Breast epithelium (tissue), 3 donors: ENCODE measurements at regions not wholly inside any gene's neighbourhood (a gene's known extent, or its start where the extent isn't known, plus 50 kb on each side); places are given as distances from the start of the nearest gene placed in this dataset.
"Not testable (repeated sequence)": the region's sequence is repeated elsewhere in the genome, so short reads cannot be mapped to it uniquely, and the experiment has no call there.

Source experiments
- POLR2A ChIP-seq: fragments of 450-650 bp; IDR thresholded peaks from one replicate; pipeline ENCODE4 v1.6.1; 2016; ENCODE audit warnings: antibody characterized with exemption, mild to moderate bottlenecking, moderate library complexity
- POLR2AphosphoS5 ChIP-seq, 3 donors: sonication (generic); formaldehyde crosslinking; IDR thresholded peaks; one replicate each; pipeline ENCODE4 v1.6.1; 2017; ENCODE audit warnings: antibody characterized with exemption in 3 of 3
- TF ChIP-seq, protein P1 (sequence below), 3 donors: fragments of 450-650 bp; IDR thresholded peaks; one replicate each; pipeline ENCODE4 v1.5.1; 2016 to 2017; ENCODE audit warnings: antibody characterized with exemption in 3 of 3, mild to moderate bottlenecking in 3 of 3, moderate library complexity in 3 of 3

- TF ChIP-seq, protein P1, sequence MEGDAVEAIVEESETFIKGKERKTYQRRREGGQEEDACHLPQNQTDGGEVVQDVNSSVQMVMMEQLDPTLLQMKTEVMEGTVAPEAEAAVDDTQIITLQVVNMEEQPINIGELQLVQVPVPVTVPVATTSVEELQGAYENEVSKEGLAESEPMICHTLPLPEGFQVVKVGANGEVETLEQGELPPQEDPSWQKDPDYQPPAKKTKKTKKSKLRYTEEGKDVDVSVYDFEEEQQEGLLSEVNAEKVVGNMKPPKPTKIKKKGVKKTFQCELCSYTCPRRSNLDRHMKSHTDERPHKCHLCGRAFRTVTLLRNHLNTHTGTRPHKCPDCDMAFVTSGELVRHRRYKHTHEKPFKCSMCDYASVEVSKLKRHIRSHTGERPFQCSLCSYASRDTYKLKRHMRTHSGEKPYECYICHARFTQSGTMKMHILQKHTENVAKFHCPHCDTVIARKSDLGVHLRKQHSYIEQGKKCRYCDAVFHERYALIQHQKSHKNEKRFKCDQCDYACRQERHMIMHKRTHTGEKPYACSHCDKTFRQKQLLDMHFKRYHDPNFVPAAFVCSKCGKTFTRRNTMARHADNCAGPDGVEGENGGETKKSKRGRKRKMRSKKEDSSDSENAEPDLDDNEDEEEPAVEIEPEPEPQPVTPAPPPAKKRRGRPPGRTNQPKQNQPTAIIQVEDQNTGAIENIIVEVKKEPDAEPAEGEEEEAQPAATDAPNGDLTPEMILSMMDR (IDR thresholded peaks at IDR 0.05) = not testable (repeated sequence)
- not testable (repeated sequence) for TF ChIP-seq POLR2A; POLR2AphosphoS5 (IDR thresholded peaks at IDR 0.05)
Observed at GRCh38 chr3:164342206-164342605, 736.1 kb downstream of the SI start.
